ENCODE measurements at regions not wholly inside any gene's neighbourhood (a gene's known extent, or its start where the extent isn't known, plus 50 kb on each side); places are given as distances from the start of the nearest gene placed in this dataset.

DNA sequence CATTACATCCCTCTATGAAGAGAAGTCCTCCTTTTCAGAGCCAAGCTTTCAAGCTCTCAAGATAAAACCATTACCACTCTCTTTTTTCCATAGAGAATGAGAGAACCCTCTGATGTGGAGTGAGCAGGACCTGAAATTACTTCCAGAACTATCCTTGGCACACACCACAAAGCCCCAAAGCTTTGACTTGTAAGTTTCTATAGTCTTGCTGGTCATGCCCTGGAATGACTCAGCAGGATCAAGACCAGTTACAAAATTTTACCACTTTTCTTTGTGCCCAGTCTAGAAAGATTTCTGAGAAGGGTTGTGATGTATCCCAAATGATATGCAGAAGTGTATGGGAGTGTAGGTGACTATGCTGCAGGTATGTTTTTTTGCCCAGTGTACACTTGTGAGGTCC lies 760.6 kb downstream of the TLE1 start:
- no TSS peak for BruUV-seq (replicated peaks)
- no peaks in the 10 kb centered on the region for H3K27me3 Mint-ChIP-seq (ENCODE audit: insufficient read depth, unreplicated experiment)
- H3K4me3 Mint-ChIP-seq (ENCODE audit: unreplicated experiment): no peak overlapping the region
- no peak overlapping the region for H3K27ac Mint-ChIP-seq (ENCODE audit: low read depth, unreplicated experiment)
- ChIA-PET CTCF (interaction anchor here (0.5 kb wide), 1 partner anchor 40 kb away, joined by 3 read pairs; no protein-coding TSS in a partner anchor), POLR2A (no interaction called here)
- intact Hi-C loops (cut with micrococcal nuclease): no loop called here
- H3K36me3 Mint-ChIP-seq (ENCODE audit: insufficient read depth, unreplicated experiment): no peaks in the 10 kb centered on the region
- no peaks in the 10 kb centered on the region for H3K4me1 Mint-ChIP-seq (ENCODE audit: insufficient read depth, unreplicated experiment)
- H3K9me3 Mint-ChIP-seq (ENCODE audit: unreplicated experiment): no peaks in the 10 kb centered on the region
- DNase-seq (ENCODE audit: unreplicated experiment): no peak
- TF ChIP-seq, protein P1, sequence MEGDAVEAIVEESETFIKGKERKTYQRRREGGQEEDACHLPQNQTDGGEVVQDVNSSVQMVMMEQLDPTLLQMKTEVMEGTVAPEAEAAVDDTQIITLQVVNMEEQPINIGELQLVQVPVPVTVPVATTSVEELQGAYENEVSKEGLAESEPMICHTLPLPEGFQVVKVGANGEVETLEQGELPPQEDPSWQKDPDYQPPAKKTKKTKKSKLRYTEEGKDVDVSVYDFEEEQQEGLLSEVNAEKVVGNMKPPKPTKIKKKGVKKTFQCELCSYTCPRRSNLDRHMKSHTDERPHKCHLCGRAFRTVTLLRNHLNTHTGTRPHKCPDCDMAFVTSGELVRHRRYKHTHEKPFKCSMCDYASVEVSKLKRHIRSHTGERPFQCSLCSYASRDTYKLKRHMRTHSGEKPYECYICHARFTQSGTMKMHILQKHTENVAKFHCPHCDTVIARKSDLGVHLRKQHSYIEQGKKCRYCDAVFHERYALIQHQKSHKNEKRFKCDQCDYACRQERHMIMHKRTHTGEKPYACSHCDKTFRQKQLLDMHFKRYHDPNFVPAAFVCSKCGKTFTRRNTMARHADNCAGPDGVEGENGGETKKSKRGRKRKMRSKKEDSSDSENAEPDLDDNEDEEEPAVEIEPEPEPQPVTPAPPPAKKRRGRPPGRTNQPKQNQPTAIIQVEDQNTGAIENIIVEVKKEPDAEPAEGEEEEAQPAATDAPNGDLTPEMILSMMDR (IDR thresholded peaks at IDR 0.05; ENCODE audit: unreplicated experiment): no peak

DNA sequence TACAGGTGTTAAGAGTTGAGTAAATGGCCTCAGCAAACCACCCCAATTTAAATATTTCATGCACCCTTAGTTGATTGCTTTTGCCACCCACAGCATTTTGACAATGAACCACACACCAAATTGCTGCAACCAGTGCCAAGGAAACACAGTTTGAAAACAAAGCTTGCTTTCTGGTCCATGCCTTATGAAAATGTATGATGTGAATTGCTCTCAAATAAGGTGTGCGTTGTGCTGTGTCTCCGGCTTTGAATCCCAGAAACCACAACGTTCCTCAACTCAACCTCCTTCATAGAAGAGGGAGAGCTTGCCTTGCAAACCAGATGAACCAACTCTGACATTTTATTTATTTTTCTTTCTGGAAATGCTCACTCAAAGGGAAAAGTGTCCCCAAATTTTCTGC lies 762.7 kb downstream of the TLE1 start:
- TF ChIP-seq, protein P1 (IDR thresholded peaks at IDR 0.05; ENCODE audit: unreplicated experiment): no peak
- ChIA-PET CTCF (interaction anchor here (0.5 to 0.7 kb wide), 2 partner anchors 311 to 1680 kb away, joined by 3 to 5 read pairs; no protein-coding TSS in a partner anchor), POLR2A (no interaction called here)
- H3K27ac Mint-ChIP-seq (ENCODE audit: low read depth, unreplicated experiment): no peak overlapping the region
- DNase-seq (ENCODE audit: unreplicated experiment): no peak
- H3K9me3 Mint-ChIP-seq (ENCODE audit: unreplicated experiment): no peaks in the 10 kb centered on the region
- no peaks in the 10 kb centered on the region for H3K4me1 Mint-ChIP-seq (ENCODE audit: insufficient read depth, unreplicated experiment)
- no peaks in the 10 kb centered on the region for H3K36me3 Mint-ChIP-seq (ENCODE audit: insufficient read depth, unreplicated experiment)
- H3K27me3 Mint-ChIP-seq (ENCODE audit: insufficient read depth, unreplicated experiment): no peaks in the 10 kb centered on the region
- no TSS peak for BruUV-seq (replicated peaks)
- intact Hi-C loops (cut with micrococcal nuclease): no loop called here
- no peak overlapping the region for H3K4me3 Mint-ChIP-seq (ENCODE audit: unreplicated experiment)

DNA sequence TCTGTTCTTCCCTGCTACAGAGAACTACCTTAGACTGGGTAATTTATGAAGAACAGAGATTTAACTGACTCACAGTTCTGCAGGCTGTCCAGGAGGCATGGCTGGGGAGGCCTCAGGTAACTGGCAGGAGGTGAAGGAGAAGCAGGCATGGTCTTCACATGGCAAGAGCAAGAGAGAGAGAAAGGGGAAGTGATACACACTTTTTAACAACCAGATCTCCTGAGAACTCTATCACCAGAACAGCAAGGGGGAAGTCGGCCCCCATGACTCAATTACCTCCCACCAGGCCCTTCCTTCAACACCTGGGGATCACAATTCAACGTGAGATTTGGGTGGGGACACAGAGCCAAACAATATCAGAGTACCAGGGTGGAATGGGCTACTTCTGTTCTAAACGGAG lies 766.8 kb downstream of the TLE1 start:
- no TSS peak for BruUV-seq (replicated peaks)
- H3K27ac Mint-ChIP-seq (ENCODE audit: low read depth, unreplicated experiment): no peak overlapping the region
- no peaks in the 10 kb centered on the region for H3K9me3 Mint-ChIP-seq (ENCODE audit: unreplicated experiment)
- no peaks in the 10 kb centered on the region for H3K4me1 Mint-ChIP-seq (ENCODE audit: insufficient read depth, unreplicated experiment)
- intact Hi-C loops (cut with micrococcal nuclease): no loop called here
- ChIA-PET POLR2A (interaction anchor here (1.1 kb wide), 1 partner anchor 13 kb away, joined by 3 read pairs; no protein-coding TSS in a partner anchor), CTCF (no interaction called here)
- TF ChIP-seq, protein P1 (IDR thresholded peaks at IDR 0.05; ENCODE audit: unreplicated experiment): no peak
- DNase-seq (ENCODE audit: unreplicated experiment): no peak
- no peak overlapping the region for H3K4me3 Mint-ChIP-seq (ENCODE audit: unreplicated experiment)
- H3K27me3 Mint-ChIP-seq (ENCODE audit: insufficient read depth, unreplicated experiment): no peaks in the 10 kb centered on the region
- H3K36me3 Mint-ChIP-seq (ENCODE audit: insufficient read depth, unreplicated experiment): no peaks in the 10 kb centered on the region

DNA sequence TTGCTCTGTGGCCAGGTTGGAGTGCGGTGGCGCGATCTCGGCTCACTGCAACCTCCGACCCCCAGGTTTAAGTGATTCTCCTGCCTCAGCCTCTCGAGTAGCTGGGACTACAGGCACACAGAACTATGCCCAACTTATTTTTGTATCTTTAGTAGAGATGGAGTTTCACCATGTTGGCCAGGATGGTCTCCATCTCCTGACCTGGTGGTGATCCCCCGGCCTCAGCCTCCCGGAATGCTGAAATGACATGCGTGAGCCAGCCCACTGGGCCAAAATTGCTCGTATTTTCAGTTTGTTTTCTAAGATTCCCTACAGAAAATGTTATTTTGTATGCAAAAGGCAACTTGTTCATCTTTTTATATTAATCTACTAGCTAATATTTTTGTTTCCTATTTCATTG lies 782.6 kb downstream of the TLE1 start:
- no peaks in the 10 kb centered on the region for H3K36me3 Mint-ChIP-seq (ENCODE audit: insufficient read depth, unreplicated experiment)

More for the DNA sequence above, 782.6 kb downstream of the TLE1 start:
- CTCF ChIA-PET: no interaction called here
- Mint-ChIP-seq H3K9me3 (ENCODE audit: unreplicated experiment) (no peaks in the 10 kb centered on the region), H3K27ac (ENCODE audit: low read depth, unreplicated experiment) (no peak overlapping the region), H3K4me3 (ENCODE audit: unreplicated experiment) (no peak overlapping the region), H3K27me3 (ENCODE audit: insufficient read depth, unreplicated experiment) (no peaks in the 10 kb centered on the region), H3K4me1 (ENCODE audit: insufficient read depth, unreplicated experiment) (no peaks in the 10 kb centered on the region)
- TF ChIP-seq, protein P1 (IDR thresholded peaks at IDR 0.05; ENCODE audit: unreplicated experiment): no peak
- intact Hi-C loops (cut with micrococcal nuclease): no loop called here
- BruUV-seq (replicated peaks): no TSS peak
- DNase-seq (ENCODE audit: unreplicated experiment): no peak
- POLR2A ChIA-PET: no interaction called here

Data from MCF 10A (cell line).